HG02759 (cell line): ENCODE measurements at regions not wholly inside any gene's neighbourhood (a gene's known extent, or its start where the extent isn't known, plus 50 kb on each side); places are given as distances from the start of the nearest gene placed in this dataset.
"Not testable (repeated sequence)": the region's sequence is repeated elsewhere in the genome, so short reads cannot be mapped to it uniquely, and the experiment has no call there.

Source experiments
- ATAC-seq: cut with Tn5 transposase; IDR thresholded peaks from one replicate; pipeline ENCODE4 v1.9.1; 2021; ENCODE audit warnings: mild to moderate bottlenecking, moderate library complexity; ENCODE audit not compliant: unreplicated experiment

DNA sequence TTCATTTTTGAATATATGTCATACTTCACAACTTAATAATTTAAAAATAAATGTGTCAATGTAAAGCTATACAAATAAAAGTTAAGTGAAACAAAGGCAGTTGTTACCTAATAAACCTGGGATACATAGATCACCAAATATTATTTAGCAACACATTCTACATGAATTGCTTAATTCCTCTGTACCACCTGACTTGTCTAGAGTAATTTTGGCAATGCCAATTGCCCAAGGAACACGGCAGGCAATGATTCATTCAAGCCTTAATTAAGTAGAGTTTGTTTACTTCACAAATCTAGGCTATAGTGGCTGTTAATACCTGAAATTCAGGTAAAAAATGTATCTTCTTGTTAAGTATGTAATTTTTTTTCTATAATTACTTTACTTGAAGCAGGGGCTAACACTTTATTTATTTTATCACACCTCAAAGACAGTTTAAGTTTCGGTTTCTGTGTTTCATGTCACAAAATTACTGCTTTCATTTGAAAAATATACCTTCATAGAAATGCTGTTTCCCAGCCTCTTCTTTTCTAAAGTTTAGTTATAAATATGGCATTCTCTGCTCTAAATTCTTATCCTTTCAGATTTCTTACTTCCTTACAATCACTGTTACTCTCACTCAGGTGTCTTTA is 705.7 kb downstream of the SLITRK5 start:
- no peak for ATAC-seq

GRCh38 chr13:88377852-88378251 is 706.7 kb downstream of the SLITRK5 start:
- no peak for ATAC-seq

- ATAC-seq, result no peak
Measured at GRCh38 chr13:88384542-88384941, 713.4 kb downstream of the SLITRK5 start.

DNA sequence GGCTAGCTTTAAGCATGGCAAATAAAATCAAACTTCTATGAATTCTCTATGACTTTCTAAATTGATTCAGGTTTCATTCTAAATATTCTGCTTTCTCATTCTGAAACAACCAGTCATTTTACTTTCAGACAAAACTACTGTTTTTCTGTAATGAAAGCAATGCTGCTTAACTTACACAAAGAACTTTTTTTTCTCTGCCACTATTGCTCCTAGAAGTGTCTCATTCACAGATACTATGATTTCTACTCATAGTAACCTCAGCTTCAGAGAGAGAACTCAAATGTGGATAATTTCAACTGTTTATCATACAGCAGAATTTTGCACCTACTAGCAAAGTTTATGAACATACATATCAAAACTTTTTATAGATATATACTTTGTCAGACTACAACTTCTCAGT is 724.6 kb downstream of the SLITRK5 start:
- ATAC-seq, result no peak

- ATAC-seq, result no peak
Measured at GRCh38 chr13:88411696-88412095, 740.5 kb downstream of the SLITRK5 start.

- ATAC-seq, result no peak
Measured at GRCh38 chr13:88417801-88418200, 746.6 kb downstream of the SLITRK5 start.

- no peak for ATAC-seq
Measured at GRCh38 chr13:88424463-88424862, 753.3 kb downstream of the SLITRK5 start.

DNA sequence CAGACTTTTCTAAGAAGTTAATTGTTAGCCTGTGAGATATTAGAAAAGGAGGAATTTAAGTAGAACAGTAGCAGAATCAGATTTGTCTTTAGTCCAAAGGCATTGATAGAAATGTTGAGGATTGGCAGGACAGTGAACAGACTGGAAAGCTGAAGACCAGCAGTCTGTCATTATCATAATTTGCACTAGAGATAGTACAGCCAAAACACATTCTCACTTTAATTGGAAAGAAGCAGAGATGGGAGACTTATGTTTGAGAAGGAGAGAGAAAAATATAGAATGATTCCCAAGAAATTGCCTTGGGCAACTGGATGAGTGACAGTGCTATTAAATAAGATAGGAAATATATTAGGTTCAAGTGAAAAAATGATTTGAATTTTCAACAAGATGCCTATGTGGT is 755.5 kb downstream of the SLITRK5 start:
- ATAC-seq, result no peak

DNA sequence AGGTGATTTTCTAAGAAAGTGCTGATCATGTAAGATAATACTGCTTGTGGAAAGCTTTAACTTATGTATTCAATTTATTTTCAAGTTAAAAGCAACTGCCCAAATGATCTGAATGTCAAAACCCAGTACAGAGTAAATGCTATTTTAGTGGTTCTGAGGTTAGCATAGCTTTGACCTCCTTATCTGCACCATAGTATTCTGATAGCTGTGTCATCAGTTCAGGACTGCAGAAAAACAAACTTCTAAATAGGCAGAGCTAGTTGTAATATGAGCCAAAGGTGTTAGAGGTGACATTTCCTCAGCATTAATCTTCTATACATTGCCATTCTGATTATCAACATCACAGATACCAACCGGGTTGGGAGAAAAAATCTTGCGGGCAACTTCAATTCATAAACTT is 758.7 kb downstream of the SLITRK5 start:
- ATAC-seq, result no peak

GRCh38 chr13:88434953-88435352 is 763.8 kb downstream of the SLITRK5 start:
- ATAC-seq, result no peak

GRCh38 chr13:88436974-88437373 is 765.8 kb downstream of the SLITRK5 start:
- ATAC-seq, result no peak

DNA sequence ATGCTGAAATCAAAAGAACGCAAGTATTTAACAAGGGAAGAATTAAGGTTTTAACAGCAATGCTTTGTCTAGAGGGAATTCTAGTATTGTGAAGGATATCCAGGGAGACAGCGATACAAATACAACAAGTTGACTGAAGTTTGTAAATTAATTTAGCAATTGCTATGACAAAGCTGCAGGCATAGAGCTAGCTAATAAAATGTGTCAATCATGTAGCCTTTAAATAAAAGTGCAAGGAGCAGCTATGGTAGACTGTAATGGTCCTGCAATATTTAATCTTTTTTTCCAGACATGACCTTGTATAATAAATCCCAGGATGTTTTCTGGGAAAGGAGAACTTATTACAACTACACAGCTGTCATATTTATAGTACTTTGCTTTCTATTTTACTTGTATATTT is 779.3 kb downstream of the SLITRK5 start:
- no peak for ATAC-seq

- ATAC-seq, result no peak
Measured at GRCh38 chr13:88456151-88456550, 785.0 kb downstream of the SLITRK5 start.

DNA sequence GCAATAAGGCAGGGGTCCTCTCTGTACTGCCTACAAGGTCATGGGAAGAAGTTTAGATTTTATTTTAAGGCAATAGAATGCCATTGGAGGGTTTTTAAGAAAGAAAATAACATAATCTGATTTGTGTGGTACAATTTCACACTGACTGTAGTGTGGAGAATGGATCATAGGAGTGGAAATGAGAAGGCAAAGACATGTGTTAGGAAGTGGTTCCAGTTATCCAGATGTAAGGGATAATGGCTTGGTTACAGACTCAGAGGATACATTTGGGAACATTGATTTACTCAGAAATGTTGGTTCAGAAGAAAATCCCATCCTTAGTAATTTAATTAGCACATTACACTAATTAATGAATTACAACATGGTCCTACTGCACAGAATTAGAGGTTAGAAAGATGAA is 788.2 kb downstream of the SLITRK5 start:
- ATAC-seq, result no peak

DNA sequence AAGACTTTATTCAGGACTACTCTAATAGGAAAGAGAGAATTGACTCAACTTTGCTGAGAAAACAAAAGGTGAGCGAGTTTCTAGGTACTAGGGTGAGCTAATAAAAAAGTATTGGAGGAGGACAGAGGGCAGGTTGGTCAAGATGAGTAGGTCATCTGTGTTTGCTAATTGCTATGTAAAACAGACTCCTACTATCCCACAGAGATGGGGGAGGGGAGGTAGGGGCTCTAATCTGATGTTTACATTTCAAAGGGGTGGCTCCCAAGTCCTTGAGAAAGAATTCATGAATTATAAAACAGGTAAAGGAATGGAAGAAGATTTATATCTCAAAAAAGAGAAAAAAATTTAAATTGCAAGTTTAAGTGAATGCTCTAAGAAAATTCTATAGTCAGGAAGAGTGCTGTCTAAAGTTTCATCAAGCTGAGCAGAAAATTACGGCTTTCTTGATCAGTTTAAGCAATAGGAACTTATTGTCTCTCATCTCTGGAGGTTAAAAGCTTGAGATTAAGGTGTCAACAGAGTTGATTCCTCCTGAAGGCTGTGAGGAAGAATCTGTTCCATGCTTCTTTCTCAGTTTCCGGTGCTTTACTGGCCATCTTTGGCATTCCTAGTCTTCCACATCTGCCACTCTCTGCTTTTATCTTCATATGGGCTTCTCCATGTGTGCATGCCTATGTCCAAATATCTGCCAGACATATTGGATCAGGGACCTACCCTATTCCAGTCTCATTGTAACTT is 790.3 kb downstream of the SLITRK5 start:
- no peak for ATAC-seq

GRCh38 chr13:88464851-88465250 is 793.7 kb downstream of the SLITRK5 start:
- no peak for ATAC-seq

GRCh38 chr13:88472316-88472715 is 801.1 kb downstream of the SLITRK5 start:
- no peak for ATAC-seq

DNA sequence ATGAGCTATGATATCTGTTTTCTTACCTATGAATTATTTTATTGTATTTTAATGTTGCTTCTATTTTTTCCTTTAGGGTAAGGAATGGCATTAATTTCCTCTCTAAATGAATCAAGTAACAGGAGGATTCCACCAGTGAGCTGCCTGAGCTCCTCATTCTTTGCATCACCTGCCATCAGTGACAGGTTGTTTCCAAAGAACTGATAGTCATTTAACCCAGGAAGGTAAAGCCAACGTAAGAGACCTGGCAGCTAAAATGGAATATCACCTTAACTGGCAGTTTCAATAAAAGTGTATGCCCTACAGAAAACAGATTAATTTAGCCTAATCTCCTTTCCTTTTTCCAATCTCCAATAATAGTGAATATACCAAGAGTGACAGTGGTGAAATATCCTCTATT is 812.0 kb downstream of the SLITRK5 start:
- ATAC-seq, result no peak

DNA sequence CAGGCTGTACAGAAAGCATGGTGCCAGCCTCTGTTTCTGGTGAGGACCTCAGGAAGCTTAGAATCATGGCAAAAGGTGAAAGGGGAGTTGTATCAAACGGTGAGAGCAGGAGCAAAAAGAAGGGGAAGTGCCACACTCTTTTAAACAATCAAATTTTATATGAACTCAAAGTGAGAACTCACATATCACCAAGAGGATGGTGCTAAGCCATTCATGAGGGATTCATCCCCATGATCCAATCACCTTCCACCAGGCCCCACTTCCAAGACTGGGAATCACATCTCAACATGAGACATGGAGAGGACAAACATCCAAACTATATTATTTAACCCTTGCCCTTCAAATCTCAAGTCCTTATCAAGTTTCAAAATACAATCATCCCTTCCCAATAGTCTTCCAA is 836.7 kb downstream of the SLITRK5 start:
- ATAC-seq, result no peak

- ATAC-seq, result not testable (repeated sequence)
Measured at GRCh38 chr13:88512993-88513392, 841.8 kb downstream of the SLITRK5 start.

GRCh38 chr13:88526186-88526852 is 855.1 kb downstream of the SLITRK5 start:
- ATAC-seq, result no peak

- no peak for ATAC-seq
Measured at GRCh38 chr13:88526853-88527215, 855.7 kb downstream of the SLITRK5 start.
